Endometrium (tissue), 2 donors: ENCODE measurements at regions not wholly inside any gene's neighbourhood (a gene's known extent, or its start where the extent isn't known, plus 50 kb on each side); places are given as distances from the start of the nearest gene placed in this dataset.

Source experiments
- FAIRE-seq: peaks from 2 replicates; lab custom pipeline; 2012; peaks lifted over from hg19 to GRCh38; lab: Jason Lieb, UNC
- donor health status: control.
- donor health status: control.

DNA sequence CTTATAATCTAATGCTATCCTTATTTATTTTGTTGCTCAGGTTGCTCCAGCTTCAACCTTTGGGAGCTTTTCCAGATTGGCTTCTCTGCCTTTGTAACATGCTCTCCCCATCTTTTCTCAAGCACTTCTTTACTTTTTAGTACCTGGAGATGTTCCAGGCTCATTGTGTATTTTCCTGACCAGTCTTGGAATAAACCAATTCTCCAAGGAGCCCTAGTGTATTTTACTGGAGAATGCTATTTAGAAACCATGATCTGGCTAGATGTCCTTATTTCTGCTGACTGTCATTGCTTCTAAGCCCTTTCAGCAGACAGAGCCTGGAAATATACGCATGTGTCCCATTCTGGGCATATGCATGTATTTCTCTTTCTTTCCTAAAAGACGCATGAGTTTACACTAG, 95.7 kb downstream of the EMX2 start:
- FAIRE-seq: no peak

DNA sequence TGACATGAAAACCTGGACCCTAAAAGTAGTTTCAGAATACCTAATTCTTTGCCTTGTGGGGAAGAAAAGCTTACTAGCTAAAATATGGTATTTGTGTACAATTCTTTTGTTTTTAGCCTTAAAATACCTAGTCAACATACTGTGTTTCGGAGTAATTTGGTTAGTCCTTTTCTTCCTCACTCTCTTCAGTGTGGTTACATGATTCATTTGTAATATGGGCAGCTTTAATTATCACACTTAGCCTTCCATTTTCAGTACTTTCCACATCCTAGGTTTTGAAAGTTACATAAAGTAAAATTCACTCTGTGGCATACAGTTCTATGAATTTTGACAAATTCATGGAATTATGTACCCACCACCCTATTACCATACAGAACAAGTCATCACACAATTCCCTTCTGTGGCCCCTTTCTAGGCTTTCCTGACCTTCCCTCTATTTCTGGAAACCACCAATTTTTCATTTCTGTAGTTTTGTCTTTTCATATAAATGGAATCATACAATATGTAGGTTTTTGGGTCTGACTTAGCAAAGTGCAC, 96.2 kb downstream of the EMX2 start:
- no peak for FAIRE-seq

DNA sequence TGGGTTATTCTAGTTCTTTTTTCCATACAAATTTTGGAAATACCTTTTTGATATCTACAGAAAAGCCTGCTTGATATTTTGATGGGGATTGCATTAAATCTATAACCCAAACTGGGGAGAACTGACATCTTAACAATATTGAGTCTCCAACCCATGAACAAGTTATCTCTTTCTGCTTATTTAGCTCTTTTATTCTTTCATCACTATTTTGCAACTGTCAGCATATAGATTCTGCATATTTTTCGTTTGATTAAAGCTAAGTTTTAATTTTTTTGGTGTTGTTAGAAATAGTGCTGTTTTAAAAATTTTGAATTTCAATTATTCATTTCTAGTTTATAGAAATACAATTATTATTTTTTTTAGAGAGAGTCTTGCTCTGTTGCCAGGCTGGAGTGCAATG, 97.9 kb downstream of the EMX2 start:
- no peak for FAIRE-seq

DNA sequence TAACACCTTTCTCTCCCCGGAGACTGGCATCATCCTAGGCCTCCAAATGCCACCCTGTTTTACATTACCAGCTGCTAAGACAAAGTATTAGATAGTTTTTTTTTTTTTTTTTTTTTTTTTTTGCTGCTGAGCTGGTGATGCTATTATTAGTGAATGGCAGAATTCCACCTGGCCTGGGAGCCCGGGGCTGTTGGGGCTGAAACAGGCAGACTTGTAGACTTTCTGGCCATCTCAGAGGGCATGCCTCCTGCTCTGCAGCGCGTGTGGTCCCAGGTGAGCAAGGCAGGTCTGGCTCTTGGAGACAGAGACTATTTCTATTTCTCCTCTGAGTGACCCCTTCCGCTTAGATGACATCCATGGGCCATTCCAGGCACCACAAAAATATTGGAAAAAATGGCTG, 104.2 kb downstream of the EMX2 start:
- no peak for FAIRE-seq

DNA sequence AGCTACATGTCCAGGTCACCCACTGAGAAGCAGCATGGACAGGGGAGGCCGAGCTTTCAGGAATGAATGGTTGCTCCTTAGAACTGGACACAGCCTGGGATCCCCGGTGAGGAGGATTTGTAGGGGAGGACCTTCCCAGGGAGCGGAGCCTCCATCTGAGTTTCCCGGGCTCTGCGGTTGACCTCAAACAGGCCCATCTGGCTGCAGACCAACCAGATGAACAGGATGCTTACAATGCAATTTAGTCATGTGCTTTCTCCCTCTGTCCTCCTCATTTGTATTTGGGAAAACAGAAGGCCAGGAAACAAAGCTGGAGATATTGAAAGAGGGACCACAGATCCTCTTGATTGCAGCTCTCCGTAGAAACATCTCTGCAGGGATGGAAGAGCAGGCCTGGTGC, 104.8 kb downstream of the EMX2 start:
- no peak for FAIRE-seq

DNA sequence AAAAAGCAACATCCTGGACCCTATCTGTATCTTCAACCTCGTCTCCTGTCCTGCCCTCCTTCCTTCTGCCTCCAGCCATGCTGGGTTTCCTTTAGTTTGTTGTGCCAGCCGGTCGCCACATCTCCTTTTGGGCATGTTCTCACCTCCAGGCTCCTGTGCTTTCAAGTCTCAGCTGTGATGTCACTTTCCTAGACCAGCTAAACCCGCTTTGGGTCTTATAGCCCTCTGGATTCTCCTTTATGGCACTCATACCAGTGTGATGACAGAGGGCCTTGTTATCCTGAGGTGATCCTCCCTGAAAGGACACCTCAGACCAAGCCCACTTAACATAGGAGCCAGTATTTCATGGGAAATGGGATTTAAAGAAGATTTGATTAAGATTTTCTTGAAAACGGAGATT, 108.6 kb downstream of the EMX2 start:
- no peak for FAIRE-seq

DNA sequence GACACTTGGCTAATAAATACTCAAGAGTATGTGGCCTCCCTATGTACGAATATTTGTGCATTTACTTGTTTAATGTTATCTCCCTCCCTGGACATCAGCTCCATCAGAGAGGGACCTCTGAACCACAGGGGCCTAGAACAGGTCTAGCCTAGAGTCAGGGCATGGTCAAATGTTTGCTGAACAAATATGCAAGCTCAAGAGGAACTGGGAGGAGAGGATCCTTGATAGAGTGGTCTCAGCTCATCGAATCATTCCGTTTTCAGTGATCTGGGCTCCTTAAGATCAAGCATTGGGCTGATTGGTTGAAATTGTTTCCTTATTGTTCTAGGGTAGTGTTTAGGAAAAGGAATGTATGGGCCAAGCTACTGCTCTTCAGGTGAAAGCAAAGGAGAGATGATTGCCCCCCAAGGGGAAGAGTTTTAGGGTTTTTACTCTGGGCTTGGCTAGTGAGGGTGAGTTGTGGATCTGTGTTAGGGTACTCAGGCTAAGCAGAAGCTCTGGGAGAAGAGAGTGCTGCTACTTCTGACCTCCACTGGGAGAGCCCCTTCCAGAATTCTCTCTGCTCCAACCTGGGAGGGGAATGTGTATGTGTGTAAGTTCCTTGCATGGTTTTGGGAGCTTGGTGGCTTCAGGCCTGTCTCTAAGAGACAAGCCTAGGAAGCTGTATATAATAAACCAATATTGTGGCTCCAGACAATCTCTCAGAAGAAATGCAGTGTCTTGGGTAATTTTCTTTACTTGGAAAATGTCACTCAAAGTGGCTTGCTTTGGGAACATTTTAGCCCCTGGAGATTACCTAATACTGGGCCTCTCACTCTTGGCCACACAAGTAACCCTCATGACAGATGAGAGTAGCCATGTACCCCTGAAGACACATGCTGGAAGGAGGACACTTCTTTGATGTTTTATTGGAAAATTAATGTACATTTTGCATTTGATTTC, 110.0 kb downstream of the EMX2 start:
- FAIRE-seq: no peak

DNA sequence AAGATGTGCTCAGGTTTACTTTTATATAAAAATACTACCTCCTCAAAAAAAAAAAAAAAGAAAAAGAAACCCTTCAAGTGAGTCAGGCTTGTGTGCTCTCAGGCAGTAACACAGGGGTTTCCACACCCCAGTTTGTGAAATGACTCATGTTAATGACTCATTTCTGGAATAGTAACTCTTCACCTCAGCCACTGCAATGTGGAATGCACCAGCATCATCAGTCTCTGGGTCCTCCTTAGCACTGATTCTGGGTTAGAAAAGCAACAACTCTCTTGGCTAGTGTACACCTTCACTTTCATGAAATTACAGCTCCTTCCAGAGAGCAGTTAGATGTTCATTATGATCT, 110.6 kb downstream of the EMX2 start:
- FAIRE-seq: no peak

DNA sequence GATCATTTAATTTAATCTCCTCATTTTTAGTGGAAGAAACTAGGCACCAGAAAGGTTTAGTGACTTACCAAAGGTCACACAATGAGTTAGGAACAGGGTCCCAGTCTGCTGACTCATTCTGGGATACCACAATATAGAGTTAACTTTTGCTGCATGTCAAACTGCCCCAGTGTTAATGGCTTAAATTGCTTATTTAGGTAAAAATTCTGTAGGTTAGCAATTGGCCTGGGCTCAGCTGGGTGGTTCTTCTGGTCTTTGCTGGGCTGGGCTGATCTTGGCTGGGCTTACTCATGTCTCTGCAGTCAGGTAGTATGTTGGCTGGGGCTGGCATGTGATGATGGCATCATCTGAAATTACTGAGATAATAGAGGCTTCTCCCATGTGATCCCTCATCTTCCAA, 111.6 kb downstream of the EMX2 start:
- FAIRE-seq: no peak

DNA sequence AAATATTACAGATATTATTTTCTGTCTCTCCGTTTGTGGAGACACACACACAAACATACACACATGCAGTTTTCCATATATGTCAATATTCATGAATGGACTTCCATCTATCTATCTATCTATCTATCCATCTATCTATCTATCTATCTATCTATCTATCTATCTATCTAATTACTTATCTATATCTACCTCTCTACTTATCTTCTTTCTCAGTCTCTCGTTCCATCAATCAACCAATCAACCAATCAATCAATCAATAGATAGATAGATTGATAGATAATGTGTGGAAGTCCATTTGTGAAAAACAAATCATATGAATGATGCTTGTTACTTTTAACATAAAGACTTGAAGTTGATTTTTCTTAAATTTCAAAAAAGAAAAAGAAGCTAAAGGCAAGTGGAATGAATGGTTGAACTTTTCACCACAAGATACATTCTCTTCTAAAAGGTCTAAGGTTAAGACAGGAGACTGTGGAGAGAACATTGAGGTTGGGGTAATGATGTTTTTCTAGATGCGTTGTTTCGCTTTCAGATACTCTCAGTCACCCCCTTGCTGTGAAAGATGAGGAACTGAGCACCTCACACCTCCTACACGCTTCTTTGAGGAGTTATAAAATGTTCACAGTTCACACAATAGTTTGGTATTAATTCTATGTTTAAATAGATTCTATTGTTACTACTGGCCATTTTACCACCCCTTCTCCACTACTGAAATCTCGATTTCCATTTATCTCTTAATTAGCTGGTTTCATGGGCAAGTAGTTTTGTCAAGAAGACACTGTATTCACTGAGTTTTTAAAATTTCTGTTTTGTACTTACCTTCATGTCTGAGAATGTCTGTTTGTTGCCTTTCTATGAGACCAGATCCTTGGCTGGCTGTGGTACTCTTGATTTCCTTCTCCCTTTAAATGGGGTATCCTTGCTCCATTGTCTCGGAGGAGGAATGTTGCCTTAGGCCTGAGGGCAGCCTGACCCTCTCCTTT, 114.1 kb downstream of the EMX2 start:
- no peak for FAIRE-seq

DNA sequence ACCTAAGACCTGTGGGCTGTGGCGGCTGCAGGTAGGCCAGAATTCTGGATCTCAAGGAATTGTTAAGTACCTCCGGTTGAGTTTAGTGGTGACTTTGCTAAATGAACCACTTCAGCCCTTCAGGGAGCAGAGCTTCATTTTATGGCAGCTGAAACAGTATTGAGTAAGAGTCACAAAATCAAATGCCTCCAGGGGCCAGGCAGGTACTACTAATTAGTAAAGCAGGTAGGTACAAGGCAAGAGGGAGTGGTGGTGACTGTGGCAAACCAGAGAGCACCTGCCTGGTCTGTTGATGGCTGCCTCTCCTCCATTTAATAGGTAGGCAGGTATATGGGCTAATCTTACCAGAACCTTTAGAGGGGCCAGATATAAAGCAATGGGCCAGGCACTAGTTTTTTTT, 118.8 kb downstream of the EMX2 start:
- FAIRE-seq: no peak

DNA sequence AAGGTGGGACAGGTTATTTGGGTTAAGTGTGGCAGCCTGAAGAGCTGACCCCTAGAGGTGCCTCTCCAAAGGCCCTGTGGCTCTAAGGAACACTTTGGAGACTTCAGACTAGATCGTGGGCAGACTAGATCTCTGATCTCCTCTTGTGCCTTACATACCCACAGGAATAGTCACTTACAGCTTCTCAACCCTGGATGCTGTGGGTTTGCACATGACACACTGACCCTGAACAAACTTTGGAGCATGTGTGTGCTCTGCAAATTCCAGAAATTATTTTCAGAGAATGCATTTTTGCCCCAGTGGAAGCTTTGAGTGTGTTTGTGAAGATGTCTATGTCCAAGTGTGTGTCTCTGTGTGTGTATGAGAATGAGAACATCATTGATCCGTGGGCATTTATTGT, 119.6 kb downstream of the EMX2 start:
- FAIRE-seq: no peak

DNA sequence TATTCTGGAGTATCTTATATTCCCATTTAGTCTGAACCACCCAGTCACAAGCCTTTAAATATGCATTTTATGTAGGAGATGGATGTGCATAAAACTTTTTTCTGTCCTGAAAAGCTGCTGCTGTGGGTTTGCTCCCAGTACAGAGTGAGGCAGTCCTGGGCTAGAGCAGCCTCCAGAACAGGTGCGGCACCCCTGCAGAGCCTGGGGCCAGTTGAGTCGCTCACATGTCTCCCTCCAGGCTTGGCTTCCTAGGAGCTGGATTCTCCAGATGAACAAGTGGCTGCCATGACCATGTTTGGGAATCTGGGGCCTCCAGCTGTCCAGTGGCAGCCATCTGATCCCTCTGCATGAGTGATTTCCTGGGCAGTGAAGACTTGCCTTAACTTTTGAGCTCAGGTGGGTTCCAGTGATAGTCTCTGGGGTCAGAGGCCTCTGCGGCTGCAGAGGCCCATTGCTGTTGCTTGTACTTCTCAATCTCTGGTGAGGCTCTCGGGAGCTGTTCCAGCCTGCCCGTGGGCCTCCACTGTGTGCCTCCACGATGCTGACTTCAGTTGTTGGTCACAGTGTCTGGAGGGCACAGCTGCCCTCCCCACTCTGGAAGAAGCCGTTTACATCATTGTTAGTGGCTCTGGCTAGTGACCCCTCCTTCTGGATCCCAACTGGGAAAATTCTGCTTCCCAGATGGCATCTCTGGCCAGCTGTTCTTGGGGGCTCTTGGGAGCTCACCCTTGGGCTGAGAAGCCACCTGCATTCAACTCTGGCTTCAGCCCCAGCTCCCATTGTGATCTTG, 120.4 kb downstream of the EMX2 start:
- FAIRE-seq: no peak

DNA sequence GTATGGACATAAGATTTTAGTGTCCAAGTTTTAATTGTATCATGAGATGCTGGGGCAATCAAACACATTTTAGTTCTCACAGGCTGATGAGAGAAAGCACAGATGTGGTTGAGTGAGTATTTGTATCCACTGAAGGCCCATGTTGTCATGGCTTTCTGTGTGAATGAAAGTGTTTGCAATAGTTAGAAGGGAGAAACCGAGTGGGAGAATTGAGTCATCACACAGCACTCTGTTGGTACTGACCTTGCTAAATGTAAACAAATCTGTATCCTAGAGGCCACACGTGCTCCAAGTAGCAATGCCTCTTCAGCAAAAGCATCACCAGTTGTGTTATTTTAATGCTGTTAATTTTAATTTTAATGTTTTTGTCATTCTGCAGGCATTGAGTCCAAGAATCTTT, 121.2 kb downstream of the EMX2 start:
- peak; percentile 90 for FAIRE-seq

DNA sequence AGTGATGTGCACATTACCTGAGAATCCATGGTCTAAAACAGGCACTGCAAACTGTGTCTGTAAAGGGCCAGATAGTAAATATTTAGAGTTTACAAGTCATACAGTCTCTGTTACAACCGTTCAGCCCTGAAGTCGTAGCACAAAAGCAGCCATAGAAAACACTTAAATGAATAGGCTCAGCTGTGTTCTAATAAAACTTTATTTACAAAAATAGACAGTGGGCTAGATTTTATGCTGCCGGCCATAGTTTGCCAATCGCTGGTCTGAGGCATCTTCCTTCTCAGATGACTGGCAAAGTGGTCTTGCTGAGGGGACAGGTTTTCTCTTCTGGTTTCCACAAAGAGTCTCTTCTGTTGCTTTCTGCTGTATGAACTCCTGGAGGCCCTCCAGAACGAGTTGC, 121.7 kb downstream of the EMX2 start:
- FAIRE-seq: no peak

DNA sequence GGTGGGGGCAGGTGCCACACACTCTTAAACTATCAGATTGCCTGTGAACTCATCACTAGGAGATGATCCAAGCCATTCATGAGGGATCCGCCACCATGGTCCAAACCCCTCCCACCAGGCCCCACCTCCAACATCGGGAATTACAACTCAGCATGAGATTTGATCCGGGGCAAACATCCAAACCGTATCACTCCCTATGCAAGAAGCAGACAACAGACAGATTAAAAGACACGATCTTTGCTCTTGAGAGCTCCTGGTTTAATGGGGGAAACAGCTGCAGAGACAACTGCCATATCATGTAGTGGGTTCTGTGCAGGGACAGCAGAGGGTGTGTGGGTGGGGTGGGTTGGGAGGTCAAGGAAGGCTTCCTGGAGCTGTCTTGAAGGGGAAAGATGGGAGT, 123.6 kb downstream of the EMX2 start:
- no peak for FAIRE-seq

DNA sequence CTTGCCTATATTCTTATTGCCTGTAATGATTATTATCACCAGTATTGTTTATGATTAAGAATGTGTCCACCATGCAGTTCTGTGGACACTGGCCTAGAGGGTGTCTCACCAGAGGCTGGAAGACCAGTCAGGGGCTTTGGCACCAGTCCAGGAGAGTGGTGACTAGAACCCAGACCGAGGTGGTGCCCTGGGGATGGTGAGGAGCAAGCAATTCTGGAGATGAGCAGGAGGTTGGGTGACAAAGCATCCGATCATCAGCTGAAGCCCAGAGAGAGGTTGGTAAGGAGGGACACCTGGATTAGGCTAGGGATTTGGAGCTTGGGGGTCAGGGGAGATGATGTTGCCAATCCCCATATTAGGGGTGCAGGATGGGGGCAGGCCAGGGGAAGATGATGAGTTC, 124.4 kb downstream of the EMX2 start:
- no peak for FAIRE-seq

DNA sequence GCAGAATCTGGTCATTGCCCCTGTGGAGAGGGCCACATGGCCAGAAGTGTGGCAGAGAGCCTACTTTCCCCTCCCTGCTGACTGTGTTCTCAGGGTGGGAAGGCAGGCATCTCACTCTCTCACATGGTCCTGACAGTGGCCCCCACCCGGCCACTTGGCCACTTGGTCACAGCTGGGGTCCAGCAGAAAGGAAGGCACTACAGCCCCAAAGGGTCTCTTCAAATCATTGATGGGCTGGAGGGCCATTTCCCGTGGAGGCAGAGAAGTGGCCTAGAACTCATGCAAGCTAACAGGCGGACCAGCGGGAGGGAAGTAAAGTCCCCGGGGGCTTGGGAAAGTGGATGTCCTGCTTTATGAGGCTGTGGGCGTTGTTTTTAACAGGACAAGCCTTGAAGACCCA, 125.3 kb downstream of the EMX2 start:
- FAIRE-seq: no peak

DNA sequence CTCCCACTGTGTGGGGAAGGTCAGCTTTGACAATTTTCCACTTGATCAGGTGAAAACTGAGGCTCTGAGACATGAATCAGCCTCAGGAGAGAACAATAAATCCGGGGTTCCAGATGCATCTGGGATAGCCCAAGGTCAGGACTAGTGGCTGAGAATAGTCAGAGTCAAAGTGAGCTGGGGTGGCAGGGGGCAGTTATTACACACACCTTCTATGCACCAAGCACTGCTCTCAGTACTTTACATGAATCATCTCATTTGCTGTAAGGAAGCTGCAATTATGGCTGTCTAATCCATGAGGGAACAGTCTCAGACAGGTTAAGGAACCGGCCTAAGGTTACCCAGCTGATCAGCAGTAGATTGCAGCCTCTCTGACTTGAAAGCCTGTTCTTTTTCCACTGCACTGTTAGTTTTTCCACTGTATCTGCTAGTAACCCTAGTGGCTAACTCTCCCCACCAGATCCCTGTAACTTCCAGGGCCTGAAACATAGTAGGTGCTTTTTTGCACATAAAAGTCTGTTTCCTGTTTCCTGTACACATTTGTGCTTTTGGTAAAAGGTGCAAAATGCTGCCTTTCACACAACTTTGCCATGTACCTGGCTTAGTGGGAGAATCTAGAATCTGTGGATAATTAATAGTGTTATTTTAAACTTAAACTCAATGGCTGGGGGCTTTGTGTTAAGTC, 125.9 kb downstream of the EMX2 start:
- FAIRE-seq: no peak

DNA sequence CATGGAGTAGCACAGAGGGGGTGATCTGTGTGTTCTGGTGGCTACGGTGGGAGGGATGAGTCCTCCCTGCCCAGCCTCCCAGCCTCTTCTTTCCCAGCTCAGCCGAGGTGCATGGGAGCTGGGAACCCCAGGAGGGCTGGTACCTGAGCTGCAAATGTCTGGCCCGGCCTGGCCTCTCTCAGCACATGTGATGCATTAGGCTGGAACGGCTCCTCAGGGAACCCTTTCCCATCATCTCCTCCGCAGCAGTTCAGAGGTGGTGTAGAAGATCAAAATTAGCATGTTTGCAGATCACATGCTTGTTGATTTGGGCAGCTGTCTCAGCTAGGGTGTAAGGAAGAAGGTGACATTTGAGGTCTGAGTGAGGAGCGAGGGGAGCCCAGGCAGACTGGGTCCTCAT, 126.6 kb downstream of the EMX2 start:
- FAIRE-seq: no peak

DNA sequence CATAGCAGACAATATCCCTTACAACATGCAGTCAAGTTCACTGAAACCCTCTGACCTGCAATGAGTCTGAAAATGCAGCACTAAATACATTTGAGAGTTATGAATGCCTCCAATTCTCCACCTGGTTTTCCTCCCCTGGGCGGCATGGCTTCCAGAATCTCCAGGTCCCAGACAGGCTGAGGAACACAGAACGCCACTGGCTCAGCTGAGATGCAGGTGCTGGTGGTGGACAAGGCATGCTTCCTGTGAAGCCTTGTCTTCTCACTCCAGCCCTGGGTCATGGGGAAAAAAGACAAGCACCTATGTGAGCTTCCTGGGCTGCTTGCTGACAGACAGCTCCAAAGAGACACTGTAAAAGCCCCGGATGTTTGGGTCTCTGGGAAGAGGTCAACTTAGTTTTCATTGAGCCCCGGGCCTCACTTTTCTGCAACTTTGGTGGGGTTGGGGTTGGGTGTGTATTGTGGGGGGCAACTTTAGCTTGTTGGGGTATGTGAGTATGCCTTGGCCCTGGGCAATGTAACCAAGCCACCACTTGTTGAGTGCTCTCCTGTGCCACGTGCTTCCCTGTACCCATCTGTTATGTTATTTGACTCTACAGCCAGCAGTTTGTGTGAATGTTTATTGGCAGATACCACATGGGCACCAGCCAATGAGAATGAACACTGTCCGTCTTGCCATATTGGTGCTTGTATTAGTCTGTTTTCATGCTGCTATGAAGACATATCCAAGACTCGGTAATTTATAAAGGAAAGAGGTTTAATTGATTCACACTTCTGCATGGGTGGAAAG, 127.8 kb downstream of the EMX2 start:
- no peak for FAIRE-seq
